Fibroblast of mammary gland (primary cell): ENCODE measurements at regions not wholly inside any gene's neighbourhood (a gene's known extent, or its start where the extent isn't known, plus 50 kb on each side); places are given as distances from the start of the nearest gene placed in this dataset.

Experiments used
- DNase-seq: peaks from one replicate; pipeline ENCODE4 v3.0.0-alpha.2; 2010; ENCODE audit warnings: low read depth
- H3K4me3 ChIP-seq: 2 replicates; pipeline ENCODE4 v1.5.1; 2011; ENCODE audit warnings: low read depth, mild to moderate bottlenecking, low read length, moderate library complexity; ENCODE audit not compliant: control insufficient read depth
- TF ChIP-seq, protein P1 (sequence below): conservative IDR thresholded peaks from 2 replicates; pipeline ENCODE4 v1.5.1; 2011; ENCODE audit warnings: low read depth, low read length, inconsistent platforms; ENCODE audit not compliant: control insufficient read depth, insufficient read depth

DNA sequence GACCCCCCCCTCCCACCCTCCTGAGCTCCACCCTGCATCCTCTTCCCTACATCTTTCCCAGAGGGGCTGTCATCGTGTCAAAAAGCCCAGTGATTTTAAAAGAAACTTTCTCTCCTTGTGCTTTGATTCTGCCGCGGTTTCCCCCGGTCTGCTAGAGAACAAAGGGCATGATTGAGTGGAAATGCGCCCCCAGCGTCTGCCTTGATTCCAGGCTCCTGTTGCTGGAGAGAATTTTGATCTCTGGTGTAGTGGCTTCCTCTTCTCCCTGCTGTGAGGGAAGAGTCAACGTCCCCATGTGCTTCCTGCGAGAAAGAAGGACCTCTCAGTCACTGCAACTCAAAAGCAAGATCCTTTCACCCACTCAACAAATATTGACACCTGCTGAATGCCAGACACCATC is 61.9 kb upstream of the RAPGEF1 start:
- no peak overlapping the region for H3K4me3 ChIP-seq
- TF ChIP-seq, protein P1, sequence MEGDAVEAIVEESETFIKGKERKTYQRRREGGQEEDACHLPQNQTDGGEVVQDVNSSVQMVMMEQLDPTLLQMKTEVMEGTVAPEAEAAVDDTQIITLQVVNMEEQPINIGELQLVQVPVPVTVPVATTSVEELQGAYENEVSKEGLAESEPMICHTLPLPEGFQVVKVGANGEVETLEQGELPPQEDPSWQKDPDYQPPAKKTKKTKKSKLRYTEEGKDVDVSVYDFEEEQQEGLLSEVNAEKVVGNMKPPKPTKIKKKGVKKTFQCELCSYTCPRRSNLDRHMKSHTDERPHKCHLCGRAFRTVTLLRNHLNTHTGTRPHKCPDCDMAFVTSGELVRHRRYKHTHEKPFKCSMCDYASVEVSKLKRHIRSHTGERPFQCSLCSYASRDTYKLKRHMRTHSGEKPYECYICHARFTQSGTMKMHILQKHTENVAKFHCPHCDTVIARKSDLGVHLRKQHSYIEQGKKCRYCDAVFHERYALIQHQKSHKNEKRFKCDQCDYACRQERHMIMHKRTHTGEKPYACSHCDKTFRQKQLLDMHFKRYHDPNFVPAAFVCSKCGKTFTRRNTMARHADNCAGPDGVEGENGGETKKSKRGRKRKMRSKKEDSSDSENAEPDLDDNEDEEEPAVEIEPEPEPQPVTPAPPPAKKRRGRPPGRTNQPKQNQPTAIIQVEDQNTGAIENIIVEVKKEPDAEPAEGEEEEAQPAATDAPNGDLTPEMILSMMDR, result no peak
- no peak for DNase-seq

DNA sequence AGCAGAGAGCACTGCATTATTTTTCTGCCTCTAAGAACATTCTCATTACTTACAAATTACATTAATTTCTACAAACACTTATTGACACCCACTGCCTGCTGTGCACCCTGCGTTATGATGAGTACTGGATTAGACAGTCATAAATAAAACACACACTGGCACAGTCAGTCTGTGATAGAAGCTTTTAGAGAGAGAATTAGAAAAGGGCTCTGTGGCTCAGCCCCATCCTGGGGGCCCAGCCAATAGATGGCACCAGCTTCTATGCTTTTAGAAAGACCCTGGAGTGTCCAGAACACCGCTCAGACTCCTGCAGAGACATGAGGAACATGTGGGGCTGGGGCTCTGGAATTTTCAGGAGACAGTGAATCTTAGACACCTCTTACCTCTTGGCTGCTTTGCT is 61.0 kb upstream of the RAPGEF1 start:
- TF ChIP-seq, protein P1, result no peak
- H3K4me3 ChIP-seq, result no peak overlapping the region
- no peak for DNase-seq

DNA sequence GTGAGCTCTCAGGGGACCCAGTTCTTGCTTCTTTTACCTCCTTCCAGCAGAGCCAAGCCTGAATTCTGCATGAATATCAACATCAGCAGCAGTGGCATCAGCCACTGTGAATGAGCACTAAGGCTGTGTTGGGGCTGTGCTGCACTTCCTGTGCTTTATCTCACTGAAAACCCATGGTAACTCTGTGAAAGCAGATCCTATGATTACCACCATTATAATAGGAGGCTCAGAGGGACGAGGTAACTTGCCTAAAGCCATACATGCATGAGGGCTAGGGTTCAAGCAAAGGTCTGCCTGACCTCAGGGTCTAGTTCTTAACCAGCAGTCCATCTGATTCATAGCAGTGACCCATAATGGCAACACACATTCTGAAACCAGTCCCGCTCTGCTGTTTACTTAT is 60.5 kb upstream of the RAPGEF1 start:
- no peak for DNase-seq
- no peak overlapping the region for H3K4me3 ChIP-seq
- TF ChIP-seq, protein P1, result no peak

DNA sequence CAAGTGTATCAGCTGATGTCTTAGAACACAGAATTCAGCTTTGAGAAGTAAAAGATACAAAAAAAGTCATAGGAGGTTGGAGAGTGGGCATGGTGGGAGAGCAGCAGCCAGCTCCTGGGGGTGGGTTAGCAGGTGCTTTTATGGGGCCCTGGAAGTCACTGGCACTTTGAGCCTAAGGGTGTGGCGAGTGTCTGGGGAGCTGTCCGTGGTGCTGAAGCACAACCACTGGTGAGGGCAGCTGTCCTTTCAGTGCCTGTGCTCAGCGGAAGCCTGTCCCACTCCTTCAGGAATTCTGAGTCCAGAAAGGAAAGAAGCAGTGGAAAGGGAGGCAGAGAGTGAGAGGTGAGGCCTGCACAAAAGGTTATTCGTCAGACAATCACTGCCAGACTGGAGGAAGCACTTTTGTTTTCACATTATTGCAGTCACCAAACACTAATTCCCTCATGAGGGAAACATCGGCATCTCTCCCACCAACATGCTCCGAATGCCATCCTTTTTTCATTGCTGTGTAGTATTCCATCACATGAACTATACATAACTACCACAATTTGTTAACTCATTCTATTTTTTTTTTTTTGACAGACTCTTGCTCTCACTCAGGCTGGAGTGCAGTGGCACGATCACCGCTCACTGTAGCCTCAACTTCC is 59.4 kb upstream of the RAPGEF1 start:
- TF ChIP-seq, protein P1, result no peak
- DNase-seq, result peak; percentile 30
- no peak overlapping the region for H3K4me3 ChIP-seq

DNA sequence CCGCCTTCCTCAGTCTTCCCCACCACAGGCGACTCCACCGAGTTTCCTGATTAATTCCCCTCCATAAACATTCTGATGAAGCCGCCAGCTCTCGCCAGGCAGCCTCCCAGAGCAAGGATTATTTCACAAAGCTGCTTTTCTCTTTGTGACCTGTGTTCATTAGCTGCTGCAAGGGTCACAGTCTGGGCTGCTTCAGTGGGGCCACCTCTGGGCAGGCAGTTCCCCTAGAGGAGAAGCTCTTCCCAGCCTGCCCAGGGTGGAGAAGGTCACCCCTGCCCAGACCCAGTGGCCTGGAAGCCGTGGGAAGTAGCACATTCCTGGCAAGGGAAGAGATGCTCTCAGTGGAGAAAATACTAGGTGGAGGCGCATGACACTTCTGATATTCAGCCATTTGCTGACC is 58.4 kb upstream of the RAPGEF1 start:
- H3K4me3 ChIP-seq, result no peak overlapping the region
- TF ChIP-seq, protein P1, result no peak
- no peak for DNase-seq

DNA sequence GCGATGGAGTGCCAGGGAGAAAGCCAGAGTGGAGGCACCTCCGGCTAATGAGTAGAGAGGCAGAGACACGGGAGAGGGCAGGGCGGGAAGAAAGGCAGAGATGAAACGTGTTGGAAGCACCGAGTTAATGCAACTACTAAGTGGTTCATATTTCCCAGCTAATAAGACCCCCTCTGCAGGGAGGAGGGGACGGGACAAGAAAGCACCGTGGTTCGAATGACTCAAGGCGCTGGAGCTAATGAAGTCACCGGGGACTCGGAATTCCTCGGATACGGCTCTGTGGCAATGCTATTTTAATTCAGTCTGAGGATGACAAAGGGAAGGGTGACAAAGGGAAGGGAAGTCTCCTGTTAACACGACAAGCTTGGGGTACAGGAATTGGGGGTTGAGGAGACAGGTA is 54.5 kb upstream of the RAPGEF1 start:
- no peak for DNase-seq
- TF ChIP-seq, protein P1, result no peak
- no peak overlapping the region for H3K4me3 ChIP-seq

DNA sequence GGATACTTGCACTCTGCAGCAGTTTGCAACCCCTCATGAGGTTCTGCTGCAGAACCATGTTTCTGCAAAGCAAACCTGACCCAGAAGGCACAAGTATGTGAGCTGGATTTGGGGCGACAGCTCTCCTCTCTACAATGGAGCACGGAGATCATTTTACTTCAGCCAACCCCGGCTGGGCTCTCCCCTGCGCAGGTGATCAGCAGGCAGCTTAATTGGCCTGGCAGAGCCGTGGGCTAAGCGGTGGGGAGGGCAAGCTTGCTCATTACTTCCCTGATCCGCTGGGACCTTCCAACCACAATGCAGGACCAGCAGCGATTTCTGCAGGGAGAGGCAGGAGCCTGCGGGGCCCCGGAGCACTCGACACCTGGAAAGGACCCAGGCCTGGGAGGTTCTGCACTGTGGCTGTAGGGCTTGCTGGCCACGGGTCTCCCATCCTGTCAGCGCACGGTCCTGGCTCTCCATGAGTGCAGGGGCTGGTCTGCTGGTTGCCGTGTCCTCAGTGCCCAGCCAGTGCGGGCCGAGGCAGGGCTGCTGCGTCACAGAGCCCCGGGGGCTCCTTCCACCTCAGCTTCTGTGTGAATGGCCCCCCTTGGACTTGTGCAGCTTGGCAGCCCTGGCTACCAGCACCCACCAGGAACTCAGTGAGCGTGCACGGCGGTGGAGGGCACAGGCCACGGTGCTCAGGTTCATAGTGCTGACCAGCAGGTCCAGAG is 51.8 kb upstream of the RAPGEF1 start:
- no peak for DNase-seq
- no peak overlapping the region for H3K4me3 ChIP-seq
- TF ChIP-seq, protein P1, result no peak
